ENCODE measurements at regions not wholly inside any gene's neighbourhood (a gene's known extent, or its start where the extent isn't known, plus 50 kb on each side); places are given as distances from the start of the nearest gene placed in this dataset.

- no peak overlapping the region for H2BK20ac ChIP-seq (ENCODE audit: low read depth, low read length, poor library complexity, severe bottlenecking)
- peaks cover 5 to 8% (median 5%) of the 10 kb centered on the region in 3 experiments; a peak in 3 of 7 replicates for H3K36me3 Mint-ChIP-seq (ENCODE audit: insufficient read depth in 1 of 3, low read depth in 3 of 3)
- no peak overlapping the region for H3K4ac ChIP-seq (ENCODE audit: low read depth, low read length)
- H2BK5ac ChIP-seq (ENCODE audit: insufficient read length, low read length): no peak overlapping the region
- no peak overlapping the region for H2BK15ac ChIP-seq (ENCODE audit: low read depth, low read length)
- no peak overlapping the region for H3K4me2 ChIP-seq (ENCODE audit: insufficient read depth, insufficient read length, low read length)
- H3K23me2 ChIP-seq (ENCODE audit: insufficient read length, low read depth, low read length, poor library complexity, severe bottlenecking): no peaks in the 10 kb centered on the region
- no peak overlapping the region; the same call in 1 of the 2 replicates for H3K14ac ChIP-seq (ENCODE audit: insufficient read depth, low read length)
- H3K27ac ChIP-seq (ENCODE audit: insufficient read length, low read depth, low read length): no peak overlapping the region
- no peaks in the 10 kb centered on the region; the same call in 1 of the 2 replicates for H3K4me1 ChIP-seq (ENCODE audit: insufficient read depth, low read length)
- no peaks in the 10 kb centered on the region for H3K9me3 ChIP-seq (ENCODE audit: control insufficient read depth, low read depth, low read length)
- H3K9ac ChIP-seq (ENCODE audit: extremely low read depth, insufficient read length, low read length): no peak overlapping the region
- no peak overlapping the region for H2BK120ac ChIP-seq (ENCODE audit: low read depth, low read length, poor library complexity, severe bottlenecking)
- TF ChIP-seq CTCF (conservative IDR thresholded peaks at IDR 0.05): no peak
- no peak overlapping the region for H2AFZ ChIP-seq (ENCODE audit: low read length)
- no peak overlapping the region for H4K91ac ChIP-seq (ENCODE audit: insufficient read length, low read depth, low read length)
- H4K8ac ChIP-seq (replicated peaks; ENCODE audit: insufficient read length, low read depth, low read length): no peak overlapping the region
- no CpG with 5 or more reads among the region's 5 CpGs for WGBS (ENCODE audit: extremely low coverage, insufficient read length, low lambda C conversion rate)
- H3K79me1 ChIP-seq (ENCODE audit: insufficient read depth, low read depth, low read length, poor library complexity, severe bottlenecking): no peaks in the 10 kb centered on the region
- H4K20me1 ChIP-seq (ENCODE audit: control insufficient read depth, insufficient read depth, insufficient read length): no peaks in the 10 kb centered on the region
- peak overlapping the region in 2 of 3 experiments; percentile 30 to 31; a peak in 1 of 7 replicates for H3K27ac Mint-ChIP-seq
- H3T11ph ChIP-seq (ENCODE audit: low read length): no peak overlapping the region
- no peaks in the 10 kb centered on the region for H3K27me3 Mint-ChIP-seq (ENCODE audit: low read depth)
- no peak overlapping the region for H4K5ac ChIP-seq (ENCODE audit: insufficient read length, low read depth, low read length)
- H2BK12ac ChIP-seq (ENCODE audit: insufficient read length, low read depth, low read length): no peak overlapping the region
- H3K23ac ChIP-seq (ENCODE audit: insufficient read length, low read depth, low read length): no peak overlapping the region
- H2AK5ac ChIP-seq (ENCODE audit: insufficient read length, low read length): no peak overlapping the region
- H3K4me3 Mint-ChIP-seq: no peak overlapping the region; a peak in 1 of 5 replicates
- no peak overlapping the region for H3K56ac ChIP-seq (ENCODE audit: insufficient read length, low read depth, low read length)
- H3K27me3 ChIP-seq (ENCODE audit: insufficient read depth, low read length): no peaks in the 10 kb centered on the region
- no peak for DNase-seq
- peaks cover 14 to 24% of the 10 kb centered on the region in 2 experiments for H3K4me1 Mint-ChIP-seq
- no peaks in the 10 kb centered on the region for H3K79me2 ChIP-seq (ENCODE audit: insufficient read depth, low read length)
- H3K9me3 Mint-ChIP-seq: peaks cover 8 to 9% of the 10 kb centered on the region in 2 experiments; a peak in 4 of 5 replicates
- peak overlapping the region; percentile 11 for H3K18ac ChIP-seq (ENCODE audit: insufficient read length, low read depth, low read length)
Measured at GRCh38 chr1:191533254-191533653, 625.0 kb upstream of the RGS18 start.
